ENCODE measurements at regions not wholly inside any gene's neighbourhood (a gene's known extent, or its start where the extent isn't known, plus 50 kb on each side); places are given as distances from the start of the nearest gene placed in this dataset.

- DNase-seq (ENCODE audit: low read depth): no peak
Observed at GRCh38 chr13:78227709-78228108, 309.1 kb upstream of the EDNRB start.

- no peak for DNase-seq (ENCODE audit: low read depth)
Observed at GRCh38 chr13:78215458-78216108, 297.0 kb upstream of the EDNRB start.

- no peak for DNase-seq (ENCODE audit: low read depth)
Observed at GRCh38 chr13:78201411-78201810, 282.8 kb upstream of the EDNRB start.

- no peak for DNase-seq (ENCODE audit: low read depth)
Observed at GRCh38 chr13:78198821-78199220, 280.2 kb upstream of the EDNRB start.

GRCh38 chr13:78198419-78198818 is 279.8 kb upstream of the EDNRB start:
- DNase-seq (ENCODE audit: low read depth): no peak

GRCh38 chr13:78197231-78197630 is 278.6 kb upstream of the EDNRB start:
- DNase-seq (ENCODE audit: low read depth): no peak

GRCh38 chr13:78194904-78195639 is 276.4 kb upstream of the EDNRB start:
- DNase-seq (ENCODE audit: low read depth): no peak

GRCh38 chr13:78193846-78194245 is 275.2 kb upstream of the EDNRB start:
- no peak for DNase-seq (ENCODE audit: low read depth)

- DNase-seq (ENCODE audit: low read depth): peak; percentile 48
Observed at GRCh38 chr13:78192716-78193115, 274.1 kb upstream of the EDNRB start.

GRCh38 chr13:78190296-78190695 is 271.7 kb upstream of the EDNRB start:
- no peak for DNase-seq (ENCODE audit: low read depth)

GRCh38 chr13:78187781-78188180 is 269.1 kb upstream of the EDNRB start:
- no peak for DNase-seq (ENCODE audit: low read depth)

GRCh38 chr13:78185700-78186099 is 267.1 kb upstream of the EDNRB start:
- DNase-seq (ENCODE audit: low read depth): no peak

GRCh38 chr13:78183732-78184131 is 265.1 kb upstream of the EDNRB start:
- no peak for DNase-seq (ENCODE audit: low read depth)

- no peak for DNase-seq (ENCODE audit: low read depth)
Observed at GRCh38 chr13:78182813-78183212, 264.2 kb upstream of the EDNRB start.

GRCh38 chr13:78177306-78177705 is 258.7 kb upstream of the EDNRB start:
- DNase-seq (ENCODE audit: low read depth): no peak

- DNase-seq (ENCODE audit: low read depth): no peak
Observed at GRCh38 chr13:78176880-78177279, 258.2 kb upstream of the EDNRB start.

- DNase-seq (ENCODE audit: low read depth): no peak
Observed at GRCh38 chr13:78169386-78169785, 250.8 kb upstream of the EDNRB start.

GRCh38 chr13:78168981-78169380 is 250.3 kb upstream of the EDNRB start:
- DNase-seq (ENCODE audit: low read depth): no peak

GRCh38 chr13:78161266-78161665 is 242.6 kb upstream of the EDNRB start:
- DNase-seq (ENCODE audit: low read depth): no peak

- DNase-seq (ENCODE audit: low read depth): no peak
Observed at GRCh38 chr13:78160793-78161192, 242.2 kb upstream of the EDNRB start.

- DNase-seq (ENCODE audit: low read depth): no peak
Observed at GRCh38 chr13:78152415-78152814, 233.8 kb upstream of the EDNRB start.

- DNase-seq (ENCODE audit: low read depth): peak; percentile 60
Observed at GRCh38 chr13:78147905-78148304, 229.3 kb upstream of the EDNRB start.

- no peak for DNase-seq (ENCODE audit: low read depth)
Observed at GRCh38 chr13:78145276-78145675, 226.6 kb upstream of the EDNRB start.

- DNase-seq (ENCODE audit: low read depth): no peak
Observed at GRCh38 chr13:78139765-78140164, 221.1 kb upstream of the EDNRB start.

Data from HS-5 (cell line).